Adrenal gland (tissue), 9 donors: ENCODE measurements at regions not wholly inside any gene's neighbourhood (a gene's known extent, or its start where the extent isn't known, plus 50 kb on each side); places are given as distances from the start of the nearest gene placed in this dataset.

Experiments used
- DNase-seq, 7 donors: peaks; one replicate each; pipeline ENCODE4 v3.0.0-alpha.2; 2019 to 2020
- H3K27ac ChIP-seq, 5 donors: fragments of 200-600 bp; sonication (generic) in 4 of 5; 1 replicate in 3 of 5; 2 replicates in 2 of 5; pipeline versions ENCODE4 v1.5.1 to v1.8.0; 2016 to 2020; ENCODE audit warnings: mild to moderate bottlenecking in 1 of 5
- H3K27me3 ChIP-seq: fragments of 200-600 bp; 2 replicates; pipeline ENCODE4 v1.8.0; 2021
- H3K36me3 ChIP-seq, 2 donors: fragments of 200-600 bp; replicated peaks in 1 of 2; 1 replicate in 1 of 2; 2 replicates in 1 of 2; pipeline versions ENCODE4 v1.5.1 to v1.8.0; 2018 to 2022
- H3K4me1 ChIP-seq, 2 donors: fragments of 200-600 bp; replicated peaks in 1 of 2; 1 replicate in 1 of 2; 2 replicates in 1 of 2; pipeline versions ENCODE4 v1.5.1 to v1.8.0; 2018 to 2021
- H3K4me3 ChIP-seq, 4 donors: fragments of 200-600 bp; sonication (generic) in 3 of 4; one replicate each; pipeline ENCODE4 v1.5.1; 2016 to 2018
- H3K9me3 ChIP-seq, 3 donors: fragments of 200-600 bp; sonication (generic) in 1 of 3; replicated peaks in 1 of 3; 1 replicate in 2 of 3; 2 replicates in 1 of 3; pipeline versions ENCODE4 v1.5.1 to v1.8.0; 2016 to 2021
- POLR2A ChIP-seq, 2 donors: fragments of 450-650 bp; IDR thresholded peaks; one replicate each; pipeline ENCODE4 v1.6.1; 2017; ENCODE audit warnings: antibody characterized with exemption in 2 of 2, mild to moderate bottlenecking in 2 of 2, moderate library complexity in 1 of 2
- WGBS, 4 donors: extraction: QIAGEN DNeasy Blood & Tissue Kit in 2 of 4; methylation state at CpG; one replicate each; pipeline versions ENCODE4 v1.1.5 to v1.1.7; 2013 to 2017; 5-methylcytosine and 5-hydroxymethylcytosine counted together
- intact Hi-C, 2 donors: fragments of 100-400 bp; cut with DNase I; formaldehyde crosslinking; loops; one replicate each; pipeline versions ENCODE4 v1.14.1 to v1.15.0; 2022 to 2023
- TF ChIP-seq, protein P1 (sequence below), 6 experiments: fragments of 450-650 bp in 4 of 6; fragments of 200-600 bp in 2 of 6; sonication (generic) in 1 of 6; IDR thresholded peaks; 1 replicate in 5 of 6; 2 replicates in 1 of 6; pipeline versions ENCODE4 v1.5.1 to v1.8.0; 2016 to 2021; ENCODE audit warnings: antibody characterized with exemption in 6 of 6, mild to moderate bottlenecking in 2 of 6, moderate library complexity in 1 of 6
- donor health status: healthy with polysubstance abuse.
- donor health status: Bipolar disorder and iron deficiency.
- donor health status: DM: yes; HTN: yes; CAD: no.
- donor health status: DM: no; HTN: no; CAD: no.
- donor health status: DM: no; HTN: no; CAD: no.

DNA sequence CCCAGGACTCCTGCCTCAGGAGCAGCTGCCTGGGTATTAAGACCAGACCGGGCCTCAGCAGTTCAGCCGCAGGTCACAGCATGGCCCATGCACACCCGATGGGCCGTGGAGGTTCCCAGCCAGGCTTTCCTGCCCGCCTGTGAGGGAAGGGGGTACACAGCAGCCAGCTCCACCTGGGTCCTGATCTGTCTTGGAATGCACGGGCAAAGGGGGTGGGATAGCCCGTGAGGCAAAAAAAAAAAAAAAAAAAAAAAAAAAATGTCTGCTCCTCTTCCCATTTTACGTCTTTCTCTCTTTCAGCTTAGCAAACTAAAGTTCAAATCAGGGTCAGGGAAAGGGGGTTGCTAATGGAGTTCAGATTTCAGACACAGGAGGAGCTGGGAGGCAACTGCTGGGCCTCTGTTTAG is 385.2 kb downstream of the TNS1 start:
- Histone ChIP-seq H3K36me3 (no peaks in the 10 kb centered on the region), H3K27me3 (no peaks in the 10 kb centered on the region), H3K4me3 (no peak overlapping the region), H3K27ac (peak overlapping the region in 1 of 5 donors; percentile 57), H3K4me1 (peaks cover 0 to 12% of the 10 kb centered on the region in 2 donors), H3K9me3 (no peaks in the 10 kb centered on the region)
- WGBS, 4 donors = 77 to 79% (median 77%) methylated on average over 6 to 8 of the region's 8 CpGs
- no peak for TF ChIP-seq POLR2A (IDR thresholded peaks at IDR 0.05)
- TF ChIP-seq, protein P1, sequence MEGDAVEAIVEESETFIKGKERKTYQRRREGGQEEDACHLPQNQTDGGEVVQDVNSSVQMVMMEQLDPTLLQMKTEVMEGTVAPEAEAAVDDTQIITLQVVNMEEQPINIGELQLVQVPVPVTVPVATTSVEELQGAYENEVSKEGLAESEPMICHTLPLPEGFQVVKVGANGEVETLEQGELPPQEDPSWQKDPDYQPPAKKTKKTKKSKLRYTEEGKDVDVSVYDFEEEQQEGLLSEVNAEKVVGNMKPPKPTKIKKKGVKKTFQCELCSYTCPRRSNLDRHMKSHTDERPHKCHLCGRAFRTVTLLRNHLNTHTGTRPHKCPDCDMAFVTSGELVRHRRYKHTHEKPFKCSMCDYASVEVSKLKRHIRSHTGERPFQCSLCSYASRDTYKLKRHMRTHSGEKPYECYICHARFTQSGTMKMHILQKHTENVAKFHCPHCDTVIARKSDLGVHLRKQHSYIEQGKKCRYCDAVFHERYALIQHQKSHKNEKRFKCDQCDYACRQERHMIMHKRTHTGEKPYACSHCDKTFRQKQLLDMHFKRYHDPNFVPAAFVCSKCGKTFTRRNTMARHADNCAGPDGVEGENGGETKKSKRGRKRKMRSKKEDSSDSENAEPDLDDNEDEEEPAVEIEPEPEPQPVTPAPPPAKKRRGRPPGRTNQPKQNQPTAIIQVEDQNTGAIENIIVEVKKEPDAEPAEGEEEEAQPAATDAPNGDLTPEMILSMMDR (IDR thresholded peaks at IDR 0.05) = no peak
- intact Hi-C loops = no loop called here
- DNase-seq = no peak

DNA sequence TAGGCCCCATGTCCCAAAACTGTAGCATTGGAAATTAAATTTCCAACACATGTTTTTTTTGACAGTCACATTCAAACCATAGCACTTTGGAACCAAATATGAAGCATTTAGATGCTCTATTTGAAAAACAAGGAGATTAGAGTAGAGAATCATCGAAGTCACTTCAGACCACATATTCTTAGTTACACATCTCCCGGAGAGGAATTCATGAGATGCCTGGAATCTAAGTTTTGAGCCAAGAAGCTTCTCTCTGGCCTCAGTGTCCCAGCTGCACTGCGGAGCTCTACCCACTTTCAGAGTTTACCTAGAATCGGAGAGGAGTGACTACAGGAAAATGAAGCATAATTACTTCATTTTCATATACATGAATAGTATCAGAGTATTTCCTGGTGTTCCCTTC is 385.9 kb downstream of the TNS1 start:
- no peak for DNase-seq
- H3K27ac ChIP-seq = no peak overlapping the region
- no peaks in the 10 kb centered on the region for H3K27me3 ChIP-seq
- no peak overlapping the region for H3K4me3 ChIP-seq
- H3K9me3 ChIP-seq = no peaks in the 10 kb centered on the region
- peaks cover 0 to 5% of the 10 kb centered on the region in 2 donors for H3K4me1 ChIP-seq
- TF ChIP-seq, protein P1 (IDR thresholded peaks at IDR 0.05) = no peak
- no peak for TF ChIP-seq POLR2A (IDR thresholded peaks at IDR 0.05)
- WGBS, 4 donors = 72 to 84% (median 78%) methylated on average over 4 of the region's 4 CpGs
- intact Hi-C loops = no loop called here
- H3K36me3 ChIP-seq = no peaks in the 10 kb centered on the region

DNA sequence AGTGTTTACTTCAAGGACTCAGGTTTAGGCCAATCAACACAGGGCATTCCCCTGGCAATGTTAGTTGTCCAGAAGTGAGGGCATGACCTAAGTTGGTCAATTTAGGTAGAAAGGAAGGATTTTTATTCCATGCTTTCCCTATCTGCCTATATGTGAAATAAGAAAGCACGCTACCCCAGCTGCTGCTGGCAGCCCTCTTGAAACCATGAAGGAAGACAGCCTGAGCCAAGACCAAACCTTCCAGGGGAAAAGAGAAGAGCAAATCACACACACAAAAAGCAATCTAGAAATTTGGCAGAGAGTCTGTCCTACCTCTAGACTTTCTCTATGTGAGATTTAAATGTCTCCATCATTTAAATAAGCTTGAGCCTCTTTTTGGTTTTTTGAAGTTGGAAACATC is 387.6 kb downstream of the TNS1 start:
- H3K9me3 ChIP-seq = no peaks in the 10 kb centered on the region
- no peaks in the 10 kb centered on the region for H3K27me3 ChIP-seq
- WGBS, 4 donors = 90 to 100% (median 96%) methylated on average over 1 of the region's 1 CpG
- no peak for TF ChIP-seq POLR2A (IDR thresholded peaks at IDR 0.05)
- TF ChIP-seq, protein P1 (IDR thresholded peaks at IDR 0.05) = no peak
- H3K4me3 ChIP-seq = no peak overlapping the region
- intact Hi-C loops = no loop called here
- H3K36me3 ChIP-seq = no peaks in the 10 kb centered on the region
- no peak overlapping the region for H3K27ac ChIP-seq
- no peaks in the 10 kb centered on the region for H3K4me1 ChIP-seq
- DNase-seq = no peak

DNA sequence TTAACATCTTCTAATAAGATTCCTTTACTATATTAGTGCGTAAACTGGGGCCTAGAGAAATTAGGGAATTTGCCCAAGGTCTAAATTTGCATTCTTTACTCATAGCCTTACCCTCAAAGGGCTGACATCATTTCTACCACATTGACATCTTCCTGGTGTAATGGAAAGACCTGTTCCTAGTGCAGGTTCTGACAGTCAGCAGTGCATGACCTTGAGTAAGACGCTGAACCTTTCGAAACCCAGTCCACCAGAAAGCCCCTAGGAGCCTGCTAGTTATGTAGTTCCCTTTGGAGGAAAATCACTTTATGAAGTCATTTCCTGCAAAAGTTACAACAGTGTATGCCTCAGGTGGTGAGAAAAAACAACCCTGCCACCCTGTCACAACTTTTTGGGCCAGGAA is 388.3 kb downstream of the TNS1 start:
- WGBS, 4 donors = 74 to 82% (median 81%) methylated on average over 3 of the region's 3 CpGs

More for the DNA sequence above, 388.3 kb downstream of the TNS1 start:
- intact Hi-C loops = no loop called here
- no peaks in the 10 kb centered on the region for H3K4me1 ChIP-seq
- no peaks in the 10 kb centered on the region for H3K27me3 ChIP-seq
- TF ChIP-seq, protein P1 (IDR thresholded peaks at IDR 0.05) = no peak
- no peak for TF ChIP-seq POLR2A (IDR thresholded peaks at IDR 0.05)
- no peak overlapping the region for H3K27ac ChIP-seq
- H3K36me3 ChIP-seq = no peaks in the 10 kb centered on the region
- H3K4me3 ChIP-seq = no peak overlapping the region
- no peak for DNase-seq
- H3K9me3 ChIP-seq = no peaks in the 10 kb centered on the region
